Activated CD8-positive, alpha-beta T cell treated with anti-CD3 and anti-CD28 coated beads for 36 hours (primary cell): ENCODE measurements at regions not wholly inside any gene's neighbourhood (a gene's known extent, or its start where the extent isn't known, plus 50 kb on each side); places are given as distances from the start of the nearest gene placed in this dataset.

Experiments
- ATAC-seq: fragments of 200-7000 bp; cut with Tn5 transposase; one replicate; pipeline ENCODE4 v1.10.0; 2021; ENCODE audit warnings: mild to moderate bottlenecking, moderate library complexity
- CTCF ChIA-PET: fragments of 350-600 bp; sonication (Branson Sonifier 250); formaldehyde crosslinking; loops from one replicate; lab custom pipeline; 2021; ENCODE audit warnings: antibody characterized with exemption; lab: Charles Lee
- POLR2A ChIA-PET: fragments of 350-600 bp; sonication (Branson Sonifier 250); formaldehyde crosslinking; loops from one replicate; lab custom pipeline; 2021; ENCODE audit warnings: antibody characterized with exemption; lab: Charles Lee
- DNase-seq: peaks from one replicate; pipeline ENCODE4 v3.0.0-alpha.2; 2020
- H3K27ac Mint-ChIP-seq: one replicate; pipeline ENCODE4 v1.8.0; 2021; ENCODE audit warnings: mild to moderate bottlenecking, mixed read lengths
- H3K27me3 Mint-ChIP-seq: one replicate; pipeline ENCODE4 v1.8.0; 2021; ENCODE audit warnings: mixed read lengths
- H3K36me3 Mint-ChIP-seq: one replicate; pipeline ENCODE4 v1.8.0; 2021; ENCODE audit warnings: low read depth, mixed read lengths
- H3K4me1 Mint-ChIP-seq: one replicate; pipeline ENCODE4 v1.8.0; 2021; ENCODE audit warnings: low read depth, mixed read lengths
- H3K4me3 Mint-ChIP-seq: one replicate; pipeline ENCODE4 v1.8.0; 2021; ENCODE audit warnings: mild to moderate bottlenecking, moderate library complexity, mixed read lengths
- H3K9me3 Mint-ChIP-seq: one replicate; pipeline ENCODE4 v1.8.0; 2021; ENCODE audit warnings: mixed read lengths
- CTCF ChIP-seq: fragments of 200-600 bp; IDR thresholded peaks from one replicate; pipeline ENCODE4 v1.8.0; 2022; ENCODE audit warnings: antibody characterized with exemption, mild to moderate bottlenecking
- intact Hi-C: fragments of 100-400 bp; cut with micrococcal nuclease; formaldehyde crosslinking; loops from one replicate; pipeline ENCODE4 v1.10.0; 2022

- H3K36me3 Mint-ChIP-seq: no peaks in the 10 kb centered on the region
- H3K27ac Mint-ChIP-seq: no peak overlapping the region
- ChIA-PET POLR2A (no interaction called here), CTCF (no interaction called here)
- peaks cover 1% of the 10 kb centered on the region for H3K27me3 Mint-ChIP-seq
- ATAC-seq: no peak
- H3K4me3 Mint-ChIP-seq: no peak overlapping the region
- DNase-seq: no peak
- H3K4me1 Mint-ChIP-seq: no peaks in the 10 kb centered on the region
- no peaks in the 10 kb centered on the region for H3K9me3 Mint-ChIP-seq
- TF ChIP-seq CTCF: no peak
- intact Hi-C loops: no loop called here
Measured at GRCh38 chr18:22549260-22549937, 131.7 kb upstream of the CTAGE1 start.

- H3K4me1 Mint-ChIP-seq: no peaks in the 10 kb centered on the region
- CTCF ChIA-PET: no interaction called here
- intact Hi-C loops: no loop called here
- peaks cover 1% of the 10 kb centered on the region for H3K27me3 Mint-ChIP-seq
- no peak overlapping the region for H3K4me3 Mint-ChIP-seq
- no peaks in the 10 kb centered on the region for H3K36me3 Mint-ChIP-seq
- DNase-seq: no peak
- no peaks in the 10 kb centered on the region for H3K9me3 Mint-ChIP-seq
- ATAC-seq: no peak
- no peak overlapping the region for H3K27ac Mint-ChIP-seq
- no peak for TF ChIP-seq CTCF
- POLR2A ChIA-PET: no interaction called here
Measured at GRCh38 chr18:22550366-22550765, 132.7 kb upstream of the CTAGE1 start.

GRCh38 chr18:22550861-22551260 lies 133.1 kb upstream of the CTAGE1 start:
- DNase-seq (no peak), ATAC-seq (no peak)
- Mint-ChIP-seq H3K4me1 (no peaks in the 10 kb centered on the region), H3K27me3 (peaks cover 1% of the 10 kb centered on the region), H3K27ac (no peak overlapping the region), H3K36me3 (no peaks in the 10 kb centered on the region), H3K9me3 (no peaks in the 10 kb centered on the region), H3K4me3 (no peak overlapping the region)
- intact Hi-C loops: no loop called here
- POLR2A ChIA-PET: no interaction called here
- TF ChIP-seq CTCF: no peak
- CTCF ChIA-PET: no interaction called here

GRCh38 chr18:22551536-22552151 lies 133.9 kb upstream of the CTAGE1 start:
- H3K9me3 Mint-ChIP-seq: no peaks in the 10 kb centered on the region
- no peak overlapping the region for H3K4me3 Mint-ChIP-seq
- ChIA-PET CTCF (no interaction called here), POLR2A (no interaction called here)
- no peak for TF ChIP-seq CTCF
- H3K27ac Mint-ChIP-seq: no peak overlapping the region
- intact Hi-C loops: no loop called here
- H3K4me1 Mint-ChIP-seq: no peaks in the 10 kb centered on the region
- peaks cover 4% of the 10 kb centered on the region for H3K27me3 Mint-ChIP-seq
- ATAC-seq (no peak), DNase-seq (no peak)
- H3K36me3 Mint-ChIP-seq: no peaks in the 10 kb centered on the region

- H3K36me3 Mint-ChIP-seq: no peaks in the 10 kb centered on the region
- TF ChIP-seq CTCF: no peak
- peaks cover 9% of the 10 kb centered on the region for H3K27me3 Mint-ChIP-seq
- DNase-seq: no peak
- intact Hi-C loops: no loop called here
- H3K27ac Mint-ChIP-seq: no peak overlapping the region
- ChIA-PET POLR2A (no interaction called here), CTCF (interaction anchor here (1.0 kb wide), 1 partner anchor 14 kb away, joined by 3 read pairs; no protein-coding TSS in a partner anchor)
- H3K4me1 Mint-ChIP-seq: no peaks in the 10 kb centered on the region
- no peak for ATAC-seq
- H3K4me3 Mint-ChIP-seq: no peak overlapping the region
- no peaks in the 10 kb centered on the region for H3K9me3 Mint-ChIP-seq
Measured at GRCh38 chr18:22552254-22552653, 134.5 kb upstream of the CTAGE1 start.
